Thoracic aorta (tissue), 2 donors: ENCODE measurements at regions not wholly inside any gene's neighbourhood (a gene's known extent, or its start where the extent isn't known, plus 50 kb on each side); places are given as distances from the start of the nearest gene placed in this dataset.

Source experiments
- ATAC-seq: fragments of 150-250 bp; one replicate; pipeline ENCODE4 v1.8.0; 2017; ENCODE audit warnings: low read depth; ENCODE audit not compliant: insufficient number of reproducible peaks, low FRiP score
- DNase-seq: peaks from one replicate; pipeline ENCODE4 v3.0.0-alpha.2; 2020; ENCODE audit warnings: low spot score
- H3K27ac ChIP-seq, 2 donors: fragments of 200-600 bp; sonication (generic); 1 replicate in 1 of 2; 2 replicates in 1 of 2; pipeline ENCODE4 v1.5.1; 2016; ENCODE audit warnings: mild to moderate bottlenecking in 2 of 2, moderate library complexity in 2 of 2
- H3K27me3 ChIP-seq: fragments of 200-600 bp; sonication (generic); replicated peaks from 2 replicates; pipeline ENCODE4 v1.6.0; 2016; ENCODE audit warnings: mild to moderate bottlenecking; ENCODE audit not compliant: insufficient read depth
- H3K36me3 ChIP-seq: fragments of 200-600 bp; sonication (generic); one replicate; pipeline ENCODE4 v1.5.1; 2016
- H3K4me1 ChIP-seq, 2 donors: fragments of 200-600 bp; sonication (generic); 1 replicate in 1 of 2; 2 replicates in 1 of 2; pipeline versions ENCODE4 v1.5.1 to v1.6.0; 2016; ENCODE audit warnings: low read depth in 2 of 2, mild to moderate bottlenecking in 1 of 2; ENCODE audit not compliant: control insufficient read depth in 1 of 2
- H3K4me3 ChIP-seq: fragments of 200-600 bp; sonication (generic); 2 replicates; pipeline ENCODE4 v1.5.1; 2016; ENCODE audit warnings: mild to moderate bottlenecking
- H3K9me3 ChIP-seq: fragments of 200-600 bp; sonication (generic); 2 replicates; pipeline ENCODE4 v1.5.1; 2016
- TF ChIP-seq, protein P1 (sequence below): fragments of 200-600 bp; sonication (generic); IDR thresholded peaks from one replicate; pipeline ENCODE4 v1.5.1; 2019; ENCODE audit warnings: antibody characterized with exemption

DNA sequence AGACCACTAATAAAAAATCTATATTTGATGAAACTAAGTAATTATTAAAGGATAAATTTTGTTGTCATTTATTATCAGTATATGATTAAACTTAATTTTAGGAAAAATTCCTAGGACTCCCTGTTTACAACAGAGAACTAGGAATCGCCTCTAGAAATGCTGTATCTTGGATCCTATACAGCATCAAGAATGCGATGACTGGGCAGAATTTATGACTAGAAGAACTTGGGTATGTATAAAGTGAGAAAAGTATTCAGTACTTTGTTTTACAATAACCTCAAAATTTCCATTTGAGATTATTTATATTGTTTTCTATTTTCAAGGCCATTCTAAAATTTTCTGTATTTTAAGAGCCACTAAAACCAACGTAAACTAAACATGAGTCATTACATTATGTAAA, 82.3 kb upstream of the AGTR1 start:
- ATAC-seq: no peak
- Histone ChIP-seq H3K36me3 (no peaks in the 10 kb centered on the region), H3K4me3 (no peak overlapping the region), H3K9me3 (no peaks in the 10 kb centered on the region), H3K27me3 (no peaks in the 10 kb centered on the region), H3K27ac (no peak overlapping the region), H3K4me1 (peaks cover 2 to 21% of the 10 kb centered on the region in 2 donors)
- no peak for DNase-seq
- TF ChIP-seq, protein P1, sequence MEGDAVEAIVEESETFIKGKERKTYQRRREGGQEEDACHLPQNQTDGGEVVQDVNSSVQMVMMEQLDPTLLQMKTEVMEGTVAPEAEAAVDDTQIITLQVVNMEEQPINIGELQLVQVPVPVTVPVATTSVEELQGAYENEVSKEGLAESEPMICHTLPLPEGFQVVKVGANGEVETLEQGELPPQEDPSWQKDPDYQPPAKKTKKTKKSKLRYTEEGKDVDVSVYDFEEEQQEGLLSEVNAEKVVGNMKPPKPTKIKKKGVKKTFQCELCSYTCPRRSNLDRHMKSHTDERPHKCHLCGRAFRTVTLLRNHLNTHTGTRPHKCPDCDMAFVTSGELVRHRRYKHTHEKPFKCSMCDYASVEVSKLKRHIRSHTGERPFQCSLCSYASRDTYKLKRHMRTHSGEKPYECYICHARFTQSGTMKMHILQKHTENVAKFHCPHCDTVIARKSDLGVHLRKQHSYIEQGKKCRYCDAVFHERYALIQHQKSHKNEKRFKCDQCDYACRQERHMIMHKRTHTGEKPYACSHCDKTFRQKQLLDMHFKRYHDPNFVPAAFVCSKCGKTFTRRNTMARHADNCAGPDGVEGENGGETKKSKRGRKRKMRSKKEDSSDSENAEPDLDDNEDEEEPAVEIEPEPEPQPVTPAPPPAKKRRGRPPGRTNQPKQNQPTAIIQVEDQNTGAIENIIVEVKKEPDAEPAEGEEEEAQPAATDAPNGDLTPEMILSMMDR: no peak

DNA sequence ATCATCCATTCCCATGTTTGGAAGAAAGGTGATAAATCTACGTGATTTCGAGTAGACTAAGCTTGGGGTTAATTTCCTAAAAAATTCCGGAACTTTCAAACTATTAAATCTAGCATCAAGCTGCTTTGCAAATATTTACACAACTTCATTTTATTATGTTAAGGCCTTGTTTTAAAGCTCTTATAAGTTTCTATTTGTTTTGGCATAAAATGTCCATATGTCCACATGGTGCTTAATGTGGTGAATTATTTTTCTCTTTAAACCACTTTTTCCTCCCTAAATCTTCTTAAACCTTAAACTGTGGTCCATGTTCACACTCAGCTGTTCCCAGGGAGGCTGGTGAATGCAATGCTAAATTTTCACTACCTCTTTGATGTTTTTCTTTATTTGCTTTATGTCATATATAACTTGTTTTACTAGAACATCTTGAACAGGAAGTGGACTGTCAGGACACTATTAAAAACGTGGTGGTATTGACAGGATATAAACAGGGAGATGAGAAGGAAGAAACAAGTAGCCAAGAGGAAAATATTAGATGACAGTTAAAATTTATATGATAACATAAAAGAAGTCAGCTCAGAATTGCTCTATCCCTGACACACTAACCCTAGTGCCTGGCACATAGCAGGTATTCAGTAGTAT, 72.5 kb upstream of the AGTR1 start:
- no peak overlapping the region for H3K27ac ChIP-seq
- no peaks in the 10 kb centered on the region for H3K4me1 ChIP-seq
- TF ChIP-seq, protein P1: no peak
- no peaks in the 10 kb centered on the region for H3K36me3 ChIP-seq
- DNase-seq (no peak), ATAC-seq (no peak)
- H3K4me3 ChIP-seq: no peak overlapping the region
- no peaks in the 10 kb centered on the region for H3K9me3 ChIP-seq
- H3K27me3 ChIP-seq: no peaks in the 10 kb centered on the region

DNA sequence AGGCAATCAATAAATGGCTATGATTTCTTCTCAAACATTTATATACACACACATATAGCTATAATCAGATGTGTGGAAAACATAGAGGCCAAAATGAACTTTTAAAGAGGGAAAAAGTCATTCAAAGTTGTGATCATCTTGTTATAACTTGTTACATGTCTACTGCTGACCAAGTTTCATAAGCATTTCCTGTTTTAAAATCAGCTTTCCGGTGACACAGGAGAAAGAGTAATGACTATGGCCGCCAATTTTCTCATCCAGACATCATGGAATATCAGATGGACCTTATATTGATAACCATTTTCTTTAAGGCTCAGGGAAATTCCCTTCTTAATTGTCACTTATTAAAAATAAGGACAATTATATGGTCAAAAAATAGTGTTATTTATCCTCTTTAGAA, 71.7 kb upstream of the AGTR1 start:
- no peaks in the 10 kb centered on the region for H3K27me3 ChIP-seq
- H3K27ac ChIP-seq: no peak overlapping the region
- no peaks in the 10 kb centered on the region for H3K36me3 ChIP-seq
- ATAC-seq: no peak
- no peak for DNase-seq
- H3K4me3 ChIP-seq: no peak overlapping the region
- no peaks in the 10 kb centered on the region for H3K4me1 ChIP-seq
- no peaks in the 10 kb centered on the region for H3K9me3 ChIP-seq
- TF ChIP-seq, protein P1: no peak

DNA sequence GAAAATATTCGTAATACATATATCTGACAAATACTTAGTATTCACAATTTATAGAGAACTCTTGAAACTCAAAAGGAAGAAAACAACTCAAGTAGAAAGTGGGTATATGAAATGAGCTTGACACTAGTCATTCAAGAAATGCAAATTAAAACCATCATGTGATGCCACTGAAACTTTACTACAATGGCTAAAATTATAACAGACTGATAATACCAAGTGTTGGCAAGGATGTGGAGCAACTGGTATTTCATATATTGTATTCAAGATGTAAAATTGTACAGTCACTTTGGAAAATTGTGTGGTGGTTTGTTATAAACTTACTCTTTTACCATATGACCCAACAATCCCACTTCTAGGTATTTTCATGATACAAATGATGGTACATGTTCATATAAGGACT, 68.7 kb upstream of the AGTR1 start:
- H3K4me1 ChIP-seq: no peaks in the 10 kb centered on the region
- ATAC-seq: no peak
- no peak overlapping the region for H3K27ac ChIP-seq
- H3K9me3 ChIP-seq: no peaks in the 10 kb centered on the region
- TF ChIP-seq, protein P1: no peak
- H3K27me3 ChIP-seq: no peaks in the 10 kb centered on the region
- H3K36me3 ChIP-seq: no peaks in the 10 kb centered on the region
- DNase-seq: no peak
- no peak overlapping the region for H3K4me3 ChIP-seq

DNA sequence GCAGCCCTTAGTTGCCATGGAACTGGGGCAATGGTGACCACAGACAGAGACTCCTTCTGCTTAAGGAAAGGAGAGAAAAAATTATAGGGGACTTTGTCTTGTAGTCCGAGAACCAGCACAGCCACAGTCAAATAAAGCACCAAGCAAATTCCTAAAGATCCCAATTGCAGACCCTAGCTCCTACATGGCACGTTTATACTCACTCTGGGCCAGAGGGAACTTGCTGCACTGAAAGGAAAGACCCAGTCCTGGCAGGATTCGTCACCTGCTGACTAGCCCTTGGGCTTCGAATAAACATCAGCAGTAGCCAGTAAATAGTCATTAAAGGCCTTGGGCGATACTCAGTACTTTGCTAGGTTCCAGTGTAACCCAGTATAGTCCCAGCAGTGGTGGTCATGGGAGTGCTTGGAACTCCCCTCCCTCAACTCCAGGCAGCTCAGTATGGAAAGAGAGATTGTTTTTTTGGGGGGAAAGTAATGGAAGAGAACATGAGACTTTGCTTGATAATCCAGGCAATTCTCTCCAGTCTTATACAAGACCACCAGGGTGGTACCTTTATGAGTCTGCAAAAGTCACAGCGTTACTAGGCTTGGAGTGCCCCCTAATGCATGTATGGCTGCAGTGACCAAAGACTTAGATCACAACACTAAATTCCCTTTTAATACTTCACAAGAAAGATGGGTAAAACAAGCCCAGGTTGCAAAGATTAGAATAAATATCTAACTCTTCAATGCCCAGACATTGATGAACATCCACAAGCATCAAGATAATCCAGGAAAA, 66.4 kb upstream of the AGTR1 start:
- no peak for ATAC-seq
- TF ChIP-seq, protein P1: no peak
- no peaks in the 10 kb centered on the region for H3K9me3 ChIP-seq
- DNase-seq: no peak
- no peak overlapping the region for H3K27ac ChIP-seq
- no peaks in the 10 kb centered on the region for H3K27me3 ChIP-seq
- H3K4me1 ChIP-seq: no peaks in the 10 kb centered on the region
- no peaks in the 10 kb centered on the region for H3K36me3 ChIP-seq
- H3K4me3 ChIP-seq: no peak overlapping the region
